NCI-H146 treated with DMSO at 0.1 percent for 48 hours (cell line): ENCODE measurements at regions not wholly inside any gene's neighbourhood (a gene's known extent, or its start where the extent isn't known, plus 50 kb on each side); places are given as distances from the start of the nearest gene placed in this dataset.
A peak's percentile ranks its signal among the peaks of the same experiment; 100 is the strongest.
"Not testable (repeated sequence)": the region's sequence is repeated elsewhere in the genome, so short reads cannot be mapped to it uniquely, and the experiment has no call there.

Experiments
- DNase-seq: peaks from one replicate; lab custom pipeline; 2025; ENCODE audit not compliant: unreplicated experiment; lab: John Stamatoyannopoulos, UW

DNA sequence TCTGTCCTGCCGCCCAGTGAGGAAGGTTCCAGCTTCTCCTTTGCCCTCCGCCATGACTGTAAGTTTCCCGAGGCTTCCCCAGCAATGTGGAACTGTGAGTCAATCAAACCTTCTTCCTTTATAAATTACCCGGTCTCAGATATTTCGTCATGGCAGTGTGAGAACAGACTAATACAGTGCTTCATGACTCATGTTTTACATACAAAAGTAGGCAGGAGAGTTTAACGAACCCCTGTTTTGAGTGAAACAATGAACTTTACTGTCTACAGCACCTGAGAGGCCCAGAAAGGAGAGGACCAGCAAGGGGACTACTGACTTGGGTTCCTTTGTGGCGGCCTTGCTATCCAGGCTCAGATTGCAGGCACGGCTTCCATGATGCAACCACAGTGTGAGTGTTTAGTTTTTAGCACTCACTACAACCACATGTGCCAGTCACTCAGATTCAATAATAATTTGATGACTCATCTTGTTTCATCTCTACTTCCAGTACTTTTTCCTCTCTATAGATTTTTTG lies 139.1 kb upstream of the CLINT1 start:
- DNase-seq: no peak

DNA sequence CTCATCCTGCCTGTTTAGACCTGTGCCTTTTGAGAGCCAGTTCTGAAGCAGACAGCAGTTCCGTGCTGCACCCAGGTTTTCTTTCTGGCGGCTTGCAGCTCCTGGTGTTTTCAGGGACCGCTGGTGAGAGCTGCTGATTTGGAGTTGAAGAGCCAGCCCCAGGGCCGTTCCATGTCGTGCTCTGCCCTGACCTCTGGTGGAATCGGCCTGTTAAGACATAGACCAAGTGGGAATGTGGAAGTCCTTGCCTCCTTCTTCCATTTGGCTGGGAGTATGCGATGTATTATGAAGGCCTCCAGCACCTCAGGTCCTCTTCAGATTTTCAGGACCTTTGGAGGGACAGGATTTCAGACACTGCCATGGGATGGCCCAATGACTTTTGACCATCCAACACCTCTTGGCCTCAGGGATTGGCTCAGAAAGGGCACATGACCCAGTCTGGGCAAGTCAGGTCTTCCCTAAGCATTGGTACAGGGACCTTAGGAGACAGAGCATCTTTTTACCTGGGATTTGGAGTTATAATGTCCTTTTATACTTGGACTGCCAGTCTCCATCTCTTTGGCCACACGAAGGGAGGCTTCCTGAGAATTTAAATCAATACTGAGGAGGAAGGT lies 136.1 kb upstream of the CLINT1 start:
- DNase-seq: peak; percentile 35

- DNase-seq: no peak
Observed at GRCh38 chr5:157993986-157994691, 135.2 kb upstream of the CLINT1 start.

GRCh38 chr5:157993201-157993600 lies 134.3 kb upstream of the CLINT1 start:
- no peak for DNase-seq

GRCh38 chr5:157990583-157991181 lies 131.7 kb upstream of the CLINT1 start:
- DNase-seq: no peak

DNA sequence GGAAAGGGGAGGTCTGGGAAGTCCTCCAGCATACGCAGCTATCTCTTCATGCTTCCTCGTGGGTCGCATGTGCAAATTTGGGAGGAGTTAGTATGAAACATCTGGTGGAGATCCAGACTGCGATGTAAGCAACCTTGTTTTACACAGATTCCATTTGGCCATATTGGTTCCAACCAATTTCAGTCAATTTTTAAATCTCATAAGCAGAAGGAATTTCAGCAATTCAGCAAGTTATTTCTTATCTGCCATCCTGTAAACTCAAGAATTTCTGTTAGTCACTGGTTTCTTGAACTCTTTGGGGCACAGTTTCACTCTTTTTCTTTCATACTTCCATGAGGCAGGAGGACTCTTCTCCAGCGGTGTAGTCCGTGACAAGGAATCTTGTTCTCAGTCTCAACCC lies 130.4 kb upstream of the CLINT1 start:
- no peak for DNase-seq

DNA sequence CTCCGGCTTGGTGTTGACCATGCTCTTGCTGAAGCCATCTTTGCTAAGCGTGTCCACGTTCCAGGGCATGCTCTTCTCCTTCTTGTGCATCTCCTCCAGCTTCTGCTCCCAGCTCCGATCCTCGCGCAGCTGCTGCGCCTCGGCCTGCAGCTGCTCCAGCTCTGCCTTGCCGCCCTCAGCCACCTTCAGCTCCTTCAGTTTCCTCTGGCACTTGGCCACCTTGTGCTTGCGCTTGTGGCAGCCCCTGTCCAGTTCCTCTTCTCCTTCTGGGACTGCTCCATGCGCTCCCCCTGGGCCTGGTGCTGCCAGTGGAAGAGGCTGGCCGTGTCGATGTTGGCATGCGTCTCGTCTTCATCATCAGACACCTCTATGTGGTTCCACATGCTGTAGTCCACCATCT lies 128.3 kb upstream of the CLINT1 start:
- DNase-seq: no peak

- DNase-seq: no peak
Observed at GRCh38 chr5:157986431-157986990, 127.6 kb upstream of the CLINT1 start.

GRCh38 chr5:157984611-157985010 lies 125.7 kb upstream of the CLINT1 start:
- no peak for DNase-seq

DNA sequence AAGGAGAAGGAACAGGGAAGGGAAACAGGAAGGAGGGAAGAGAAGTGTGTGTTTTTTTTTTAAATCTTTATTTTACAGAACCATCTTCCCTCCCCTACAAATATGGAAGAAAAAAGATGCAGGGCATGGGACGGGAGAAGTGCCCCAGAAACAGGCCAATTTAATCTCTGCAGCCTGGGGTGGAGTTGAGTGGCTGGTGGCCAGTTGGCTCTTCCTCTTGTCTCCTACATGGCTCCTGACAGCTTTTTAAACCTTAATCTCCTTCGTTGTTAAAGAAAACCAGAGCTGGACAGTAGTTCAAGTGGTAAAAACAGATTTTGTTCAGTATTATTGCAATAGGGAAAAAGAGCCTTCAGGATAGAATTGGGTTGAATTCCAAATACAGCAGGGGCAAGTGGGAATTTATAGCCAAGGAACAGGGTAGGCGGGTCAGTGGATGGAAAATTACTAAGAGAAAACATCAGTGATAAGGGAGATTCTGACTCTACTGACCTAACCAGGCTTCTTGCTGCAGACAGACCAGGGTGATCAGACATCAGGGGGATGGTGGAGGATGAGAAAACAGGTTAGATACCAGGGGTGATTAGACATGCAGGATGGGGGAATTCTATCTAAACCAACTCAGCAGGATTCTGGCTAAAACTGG lies 125.1 kb upstream of the CLINT1 start:
- no peak for DNase-seq

GRCh38 chr5:157978061-157978460 lies 119.1 kb upstream of the CLINT1 start:
- DNase-seq: no peak

- DNase-seq: no peak
Observed at GRCh38 chr5:157976429-157976828, 117.5 kb upstream of the CLINT1 start.

DNA sequence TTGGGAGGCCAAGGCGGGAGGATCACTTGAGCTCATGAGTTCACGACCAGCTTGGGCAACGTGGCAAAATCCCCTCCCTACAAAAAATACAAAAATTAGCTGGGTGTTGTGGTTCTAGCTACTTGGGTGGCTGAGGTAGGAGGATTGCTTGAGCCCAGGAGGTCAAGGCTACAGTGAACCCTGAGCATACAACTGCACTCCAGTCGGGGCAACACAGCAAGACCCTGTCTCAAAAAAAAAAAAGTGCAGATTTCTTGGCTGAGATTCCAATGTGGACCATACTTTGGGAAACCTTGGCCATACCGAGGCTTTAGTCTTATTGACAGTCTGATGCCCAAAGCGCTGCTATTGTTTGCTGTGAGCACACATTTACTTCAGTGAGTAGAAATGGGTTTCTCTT lies 113.6 kb upstream of the CLINT1 start:
- DNase-seq: no peak

GRCh38 chr5:157971571-157972216 lies 112.7 kb upstream of the CLINT1 start:
- DNase-seq: peak; percentile 13

DNA sequence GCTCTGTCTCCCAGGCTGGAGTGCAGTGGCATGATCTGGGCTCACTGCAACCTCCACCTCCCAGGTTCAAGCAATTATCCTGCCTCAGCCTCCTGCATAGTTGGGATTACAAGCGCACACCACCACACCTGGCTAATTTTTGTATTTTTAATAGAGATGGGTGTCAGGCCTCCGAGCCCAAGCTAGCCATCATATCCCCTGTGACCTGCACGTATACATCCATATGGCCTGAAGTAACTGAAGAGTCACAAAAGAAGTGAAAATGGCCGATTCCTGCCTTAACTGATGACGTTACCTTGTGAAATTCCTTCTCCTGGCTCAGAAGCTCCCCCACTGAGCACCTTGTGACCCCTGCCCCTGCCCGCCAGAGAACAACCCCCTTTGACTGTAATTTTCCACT lies 109.6 kb upstream of the CLINT1 start:
- not testable (repeated sequence) for DNase-seq

GRCh38 chr5:157965989-157966388 lies 107.0 kb upstream of the CLINT1 start:
- DNase-seq: no peak

- DNase-seq: no peak
Observed at GRCh38 chr5:157965040-157965678, 106.2 kb upstream of the CLINT1 start.

GRCh38 chr5:157963761-157964160 lies 104.8 kb upstream of the CLINT1 start:
- DNase-seq: no peak

DNA sequence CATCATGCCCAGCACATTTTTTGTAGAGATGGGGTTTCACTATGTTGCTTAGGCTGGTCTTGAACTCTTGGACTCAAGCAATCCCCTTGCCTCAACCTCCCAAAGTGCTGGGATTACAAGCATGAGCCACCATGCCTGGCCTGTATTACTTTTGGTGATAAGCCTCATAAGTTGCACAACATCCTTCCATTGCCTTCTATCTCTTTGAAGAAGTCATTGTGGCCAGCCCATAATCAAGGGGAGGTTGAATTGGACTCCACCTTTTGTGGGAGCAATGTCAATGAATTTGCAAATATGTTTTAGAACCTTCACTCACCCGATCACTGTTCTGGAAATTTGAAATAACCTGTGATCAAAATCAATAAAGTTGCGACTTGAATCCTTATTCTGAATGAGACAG lies 104.3 kb upstream of the CLINT1 start:
- DNase-seq: no peak

DNA sequence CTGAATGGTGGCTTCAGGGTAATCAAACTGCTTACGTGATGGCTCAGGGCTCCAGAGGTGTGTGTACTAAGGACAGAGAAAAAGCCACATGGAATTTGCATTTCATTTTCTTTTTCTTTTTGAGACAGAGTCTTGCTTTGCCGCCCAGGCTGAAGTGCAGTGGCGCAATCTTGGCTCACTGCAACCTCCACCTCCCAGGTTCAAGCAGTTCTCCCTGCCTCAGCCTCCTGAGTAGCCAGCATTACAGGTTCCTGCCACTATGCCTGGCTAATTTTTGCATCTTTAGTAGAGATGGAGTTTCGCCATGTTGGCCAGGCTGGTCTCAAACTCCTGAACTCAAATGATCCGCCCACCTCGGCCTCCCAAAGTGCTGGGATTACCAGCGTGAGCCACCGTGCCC lies 103.7 kb upstream of the CLINT1 start:
- not testable (repeated sequence) for DNase-seq
